Panc1 (cell line): ENCODE measurements at regions not wholly inside any gene's neighbourhood (a gene's known extent, or its start where the extent isn't known, plus 50 kb on each side); places are given as distances from the start of the nearest gene placed in this dataset.

ENCODE experiments used
- ATAC-seq: fragments of 200-7000 bp; cut with Tn5 transposase; 2 replicates; pipeline ENCODE4 v1.9.1; 2020; ENCODE audit warnings: mild to moderate bottlenecking, moderate library complexity
- BruUV-seq: library from RNA; stranded (reverse); fragments of 400-500 nt; replicated peaks from 2 replicates; lab custom pipeline; 2021; lab: Mats Ljungman, UMichigan
- CTCF ChIA-PET: fragments of 300-600 bp; sonication (Branson Sonifier 250); formaldehyde crosslinking; loops from one replicate; lab custom pipeline; 2022; ENCODE audit warnings: antibody characterized with exemption; lab: Charles Lee
- POLR2A ChIA-PET: fragments of 300-600 bp; sonication (Branson Sonifier 250); formaldehyde crosslinking; loops from one replicate; lab custom pipeline; 2022; ENCODE audit warnings: antibody characterized with exemption; lab: Charles Lee
- DNase-seq: peaks from one replicate; pipeline ENCODE4 v3.0.0-alpha.2; 2010; ENCODE audit warnings: low read depth, low spot score
- H3K27ac ChIP-seq: 2 replicates; pipeline ENCODE4 v1.5.1; 2011; ENCODE audit warnings: mild to moderate bottlenecking, low read length, inconsistent platforms
- H3K27me3 ChIP-seq: fragments of 200-500 bp; sonication (Bioruptor generic); 2 replicates; pipeline ENCODE4 v1.6.0; 2014; ENCODE audit warnings: low read length, inconsistent platforms; ENCODE audit not compliant: control insufficient read depth, insufficient read depth
- H3K36me3 ChIP-seq: fragments of 200-500 bp; sonication (Bioruptor generic); 2 replicates; pipeline ENCODE4 v1.5.1; 2014; ENCODE audit warnings: inconsistent platforms, mild to moderate bottlenecking, low read length, moderate library complexity; ENCODE audit not compliant: control insufficient read depth, insufficient read depth
- H3K4me1 ChIP-seq: 2 replicates; pipeline ENCODE4 v1.5.1; 2011; ENCODE audit warnings: inconsistent platforms, mild to moderate bottlenecking, low read length, moderate library complexity; ENCODE audit not compliant: control insufficient read depth, insufficient read depth
- H3K4me3 ChIP-seq, 2 experiments: 2 replicates each; pipeline ENCODE4 v1.5.1; 2011 to 2012; ENCODE audit warnings: low read depth in 2 of 2, low read length in 2 of 2, mild to moderate bottlenecking in 2 of 2, inconsistent platforms in 1 of 2, moderate library complexity in 1 of 2
- H3K9me3 ChIP-seq: fragments of 200-500 bp; sonication (Bioruptor generic); 2 replicates; pipeline ENCODE4 v1.5.1; 2014; ENCODE audit warnings: low read depth, mild to moderate bottlenecking, inconsistent platforms, low read length, moderate library complexity; ENCODE audit not compliant: control insufficient read depth, insufficient read depth
- POLR2AphosphoS5 ChIP-seq: IDR thresholded peaks from 2 replicates; pipeline ENCODE4 v1.6.1; 2012; ENCODE audit warnings: mild to moderate bottlenecking, low read depth, low read length, moderate library complexity
- SIN3A ChIP-seq: IDR thresholded peaks from 2 replicates; pipeline ENCODE4 v1.6.1; 2012; ENCODE audit warnings: low read depth, mild to moderate bottlenecking, low read length, moderate library complexity, borderline replicate concordance; ENCODE audit not compliant: insufficient read depth
- TCF7L2 ChIP-seq: IDR thresholded peaks from 2 replicates; pipeline ENCODE4 v1.6.1; 2011; ENCODE audit warnings: mild to moderate bottlenecking, low read depth, low read length, inconsistent platforms
- in situ Hi-C: cut with HindIII; loops from 2 replicates; pipeline ENCODE4 v1.10.0; 2016; ENCODE audit warnings: low sequenced_read_pairs, low pct_unique_long_range_greater_than_20kb
- intact Hi-C: fragments of 100-400 bp; cut with micrococcal nuclease; formaldehyde crosslinking; loops from one replicate; pipeline ENCODE4 v1.10.0; 2022; ENCODE audit not compliant: unreplicated experiment
- TF ChIP-seq, protein P1 (sequence below): fragments of 450-650 bp; IDR thresholded peaks from 2 replicates; pipeline ENCODE4 v1.5.1; 2017; ENCODE audit warnings: mild to moderate bottlenecking
- TF ChIP-seq, protein P2 (sequence below), 2 experiments: IDR thresholded peaks; 2 replicates each; pipeline ENCODE4 v1.6.1; 2011 to 2012; ENCODE audit warnings: low read depth in 2 of 2, control low read depth in 1 of 2, low read length in 1 of 2, mild to moderate bottlenecking in 1 of 2, moderate library complexity in 1 of 2; ENCODE audit not compliant: insufficient read depth in 1 of 2

DNA sequence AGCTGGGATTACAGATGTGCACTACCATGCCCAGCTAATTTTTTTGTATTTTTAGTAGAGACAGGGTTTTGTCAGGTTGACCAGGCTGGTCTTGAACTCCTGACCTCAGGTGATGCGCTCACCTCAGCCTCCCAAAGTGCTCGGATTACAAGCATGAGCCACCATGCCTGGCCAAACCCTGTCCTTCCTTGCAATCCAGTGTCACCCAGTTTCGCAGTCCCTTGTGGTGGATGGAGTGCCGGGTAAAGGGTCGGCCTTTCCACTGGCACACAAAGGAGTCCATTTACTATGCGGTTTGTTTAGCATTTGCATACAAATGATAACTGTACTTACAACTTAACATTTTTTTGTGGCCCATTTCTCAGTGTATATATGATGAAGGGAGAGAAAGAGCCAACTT, 99.3 kb upstream of the TIAM2 start:
- BruUV-seq, result no TSS peak
- DNase-seq, result no peak
- intact Hi-C loops, result no loop called here
- CTCF ChIA-PET, result no interaction called here
- in situ Hi-C loops, result no loop called here
- no peak for TF ChIP-seq SIN3A
- TF ChIP-seq, protein P1, sequence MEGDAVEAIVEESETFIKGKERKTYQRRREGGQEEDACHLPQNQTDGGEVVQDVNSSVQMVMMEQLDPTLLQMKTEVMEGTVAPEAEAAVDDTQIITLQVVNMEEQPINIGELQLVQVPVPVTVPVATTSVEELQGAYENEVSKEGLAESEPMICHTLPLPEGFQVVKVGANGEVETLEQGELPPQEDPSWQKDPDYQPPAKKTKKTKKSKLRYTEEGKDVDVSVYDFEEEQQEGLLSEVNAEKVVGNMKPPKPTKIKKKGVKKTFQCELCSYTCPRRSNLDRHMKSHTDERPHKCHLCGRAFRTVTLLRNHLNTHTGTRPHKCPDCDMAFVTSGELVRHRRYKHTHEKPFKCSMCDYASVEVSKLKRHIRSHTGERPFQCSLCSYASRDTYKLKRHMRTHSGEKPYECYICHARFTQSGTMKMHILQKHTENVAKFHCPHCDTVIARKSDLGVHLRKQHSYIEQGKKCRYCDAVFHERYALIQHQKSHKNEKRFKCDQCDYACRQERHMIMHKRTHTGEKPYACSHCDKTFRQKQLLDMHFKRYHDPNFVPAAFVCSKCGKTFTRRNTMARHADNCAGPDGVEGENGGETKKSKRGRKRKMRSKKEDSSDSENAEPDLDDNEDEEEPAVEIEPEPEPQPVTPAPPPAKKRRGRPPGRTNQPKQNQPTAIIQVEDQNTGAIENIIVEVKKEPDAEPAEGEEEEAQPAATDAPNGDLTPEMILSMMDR, result no peak
- TF ChIP-seq POLR2AphosphoS5, result no peak
- TF ChIP-seq, protein P2, sequence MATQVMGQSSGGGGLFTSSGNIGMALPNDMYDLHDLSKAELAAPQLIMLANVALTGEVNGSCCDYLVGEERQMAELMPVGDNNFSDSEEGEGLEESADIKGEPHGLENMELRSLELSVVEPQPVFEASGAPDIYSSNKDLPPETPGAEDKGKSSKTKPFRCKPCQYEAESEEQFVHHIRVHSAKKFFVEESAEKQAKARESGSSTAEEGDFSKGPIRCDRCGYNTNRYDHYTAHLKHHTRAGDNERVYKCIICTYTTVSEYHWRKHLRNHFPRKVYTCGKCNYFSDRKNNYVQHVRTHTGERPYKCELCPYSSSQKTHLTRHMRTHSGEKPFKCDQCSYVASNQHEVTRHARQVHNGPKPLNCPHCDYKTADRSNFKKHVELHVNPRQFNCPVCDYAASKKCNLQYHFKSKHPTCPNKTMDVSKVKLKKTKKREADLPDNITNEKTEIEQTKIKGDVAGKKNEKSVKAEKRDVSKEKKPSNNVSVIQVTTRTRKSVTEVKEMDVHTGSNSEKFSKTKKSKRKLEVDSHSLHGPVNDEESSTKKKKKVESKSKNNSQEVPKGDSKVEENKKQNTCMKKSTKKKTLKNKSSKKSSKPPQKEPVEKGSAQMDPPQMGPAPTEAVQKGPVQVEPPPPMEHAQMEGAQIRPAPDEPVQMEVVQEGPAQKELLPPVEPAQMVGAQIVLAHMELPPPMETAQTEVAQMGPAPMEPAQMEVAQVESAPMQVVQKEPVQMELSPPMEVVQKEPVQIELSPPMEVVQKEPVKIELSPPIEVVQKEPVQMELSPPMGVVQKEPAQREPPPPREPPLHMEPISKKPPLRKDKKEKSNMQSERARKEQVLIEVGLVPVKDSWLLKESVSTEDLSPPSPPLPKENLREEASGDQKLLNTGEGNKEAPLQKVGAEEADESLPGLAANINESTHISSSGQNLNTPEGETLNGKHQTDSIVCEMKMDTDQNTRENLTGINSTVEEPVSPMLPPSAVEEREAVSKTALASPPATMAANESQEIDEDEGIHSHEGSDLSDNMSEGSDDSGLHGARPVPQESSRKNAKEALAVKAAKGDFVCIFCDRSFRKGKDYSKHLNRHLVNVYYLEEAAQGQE (IDR thresholded peaks at IDR 0.05; ENCODE audit: insufficient read depth in 1 of 2, low read depth in 2 of 2, low read length in 1 of 2), result no peak
- TF ChIP-seq TCF7L2, result no peak
- POLR2A ChIA-PET, result no interaction called here
- no peak overlapping the region for H3K4me3 ChIP-seq
- H3K4me1 ChIP-seq, result 0 out of 2 replicates have a peak, but pooled peaks cover 5% of the 10 kb centered on the region
- no peak for ATAC-seq
- H3K9me3 ChIP-seq, result no peaks in the 10 kb centered on the region
- H3K36me3 ChIP-seq, result no peaks in the 10 kb centered on the region
- H3K27me3 ChIP-seq, result no peaks in the 10 kb centered on the region
- no peak overlapping the region for H3K27ac ChIP-seq

DNA sequence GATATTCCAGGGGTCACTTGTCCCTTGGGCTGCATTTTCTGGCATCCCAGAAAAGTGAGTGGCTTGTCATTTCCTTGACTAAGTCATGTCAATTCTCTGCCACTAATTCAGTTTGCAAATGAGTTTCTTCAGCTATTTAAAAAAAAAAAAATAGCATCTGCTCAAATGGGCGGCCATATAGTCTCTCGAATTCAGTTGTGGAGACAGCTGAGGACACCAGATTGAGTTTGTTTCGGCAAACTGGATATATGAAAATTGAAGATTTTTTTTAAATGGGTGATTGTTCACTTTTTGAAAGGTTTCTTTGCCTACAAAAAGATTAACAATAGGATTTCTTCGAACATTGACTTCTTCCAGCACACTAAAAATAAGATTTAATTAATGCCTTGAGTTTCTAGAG, 96.3 kb upstream of the TIAM2 start:
- no TSS peak for BruUV-seq
- Histone ChIP-seq H3K36me3 (no peaks in the 10 kb centered on the region), H3K27ac (no peak overlapping the region), H3K4me1 (no peaks in the 10 kb centered on the region), H3K4me3 (no peak overlapping the region), H3K9me3 (no peaks in the 10 kb centered on the region), H3K27me3 (no peaks in the 10 kb centered on the region)
- no peak for DNase-seq
- intact Hi-C loops (no loop called here), in situ Hi-C loops (no loop called here)
- ChIA-PET POLR2A (no interaction called here), CTCF (no interaction called here)
- ATAC-seq, result no peak
- no peak for TF ChIP-seq TCF7L2
- TF ChIP-seq, protein P2 (IDR thresholded peaks at IDR 0.05; ENCODE audit: insufficient read depth in 1 of 2, low read depth in 2 of 2, low read length in 1 of 2), result no peak
- TF ChIP-seq SIN3A, result no peak
